ENCODE measurements at regions not wholly inside any gene's neighbourhood (a gene's known extent, or its start where the extent isn't known, plus 50 kb on each side); places are given as distances from the start of the nearest gene placed in this dataset.

DNA sequence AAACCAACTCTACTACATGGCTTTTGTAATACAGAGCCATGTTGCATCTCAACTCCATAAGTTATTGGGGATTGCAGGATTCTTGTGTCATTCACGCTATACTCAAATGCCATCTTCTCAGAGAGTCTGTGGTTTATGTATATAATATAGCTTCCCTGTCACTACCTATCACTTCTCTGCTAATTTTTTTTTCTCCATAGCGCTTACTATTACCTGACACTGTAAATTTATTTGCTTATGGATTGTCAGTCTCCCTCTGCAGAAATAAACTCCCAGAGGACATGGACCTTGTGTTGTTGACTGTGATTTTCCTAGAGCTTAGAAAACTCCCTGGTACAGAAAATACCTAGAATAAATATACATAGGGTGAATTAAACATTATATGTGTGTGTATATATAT is 990.5 kb downstream of the TBL1XR1 start:
- TF ChIP-seq, protein P1, sequence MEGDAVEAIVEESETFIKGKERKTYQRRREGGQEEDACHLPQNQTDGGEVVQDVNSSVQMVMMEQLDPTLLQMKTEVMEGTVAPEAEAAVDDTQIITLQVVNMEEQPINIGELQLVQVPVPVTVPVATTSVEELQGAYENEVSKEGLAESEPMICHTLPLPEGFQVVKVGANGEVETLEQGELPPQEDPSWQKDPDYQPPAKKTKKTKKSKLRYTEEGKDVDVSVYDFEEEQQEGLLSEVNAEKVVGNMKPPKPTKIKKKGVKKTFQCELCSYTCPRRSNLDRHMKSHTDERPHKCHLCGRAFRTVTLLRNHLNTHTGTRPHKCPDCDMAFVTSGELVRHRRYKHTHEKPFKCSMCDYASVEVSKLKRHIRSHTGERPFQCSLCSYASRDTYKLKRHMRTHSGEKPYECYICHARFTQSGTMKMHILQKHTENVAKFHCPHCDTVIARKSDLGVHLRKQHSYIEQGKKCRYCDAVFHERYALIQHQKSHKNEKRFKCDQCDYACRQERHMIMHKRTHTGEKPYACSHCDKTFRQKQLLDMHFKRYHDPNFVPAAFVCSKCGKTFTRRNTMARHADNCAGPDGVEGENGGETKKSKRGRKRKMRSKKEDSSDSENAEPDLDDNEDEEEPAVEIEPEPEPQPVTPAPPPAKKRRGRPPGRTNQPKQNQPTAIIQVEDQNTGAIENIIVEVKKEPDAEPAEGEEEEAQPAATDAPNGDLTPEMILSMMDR (IDR thresholded peaks at IDR 0.05): no peak
- Mint-ChIP-seq H3K27ac (no peak overlapping the region), H3K4me3 (no peak overlapping the region), H3K4me1 (ENCODE audit: low read depth) (no peaks in the 10 kb centered on the region), H3K9me3 (no peaks in the 10 kb centered on the region; the same call in 1 of the 2 replicates), H3K36me3 (ENCODE audit: low read depth) (no peaks in the 10 kb centered on the region), H3K27me3 (ENCODE audit: insufficient read depth) (no peaks in the 10 kb centered on the region)
- DNase-seq: no peak

DNA sequence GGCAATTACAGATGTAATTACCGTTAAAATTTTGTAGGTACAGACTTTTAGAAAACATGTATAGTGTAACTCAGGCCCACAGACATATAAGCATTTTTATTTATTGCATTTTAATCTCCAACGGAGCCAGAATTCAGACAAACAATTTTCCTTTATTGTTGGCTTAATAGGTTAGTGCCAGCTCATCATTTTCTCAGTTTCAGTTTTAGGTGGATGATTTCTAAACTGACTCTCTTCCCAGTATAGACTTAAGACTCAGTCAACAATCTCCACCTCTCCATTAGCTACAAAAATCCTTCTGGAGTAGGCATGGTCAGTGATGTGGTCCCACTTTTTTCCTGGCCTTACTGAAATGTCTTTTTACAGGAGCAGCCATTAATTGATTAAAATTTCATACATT is 994.6 kb downstream of the TBL1XR1 start:
- Mint-ChIP-seq H3K9me3 (peaks cover 6% of the 10 kb centered on the region), H3K27ac (no peak overlapping the region), H3K4me3 (no peak overlapping the region), H3K4me1 (ENCODE audit: low read depth) (no peaks in the 10 kb centered on the region), H3K27me3 (ENCODE audit: insufficient read depth) (no peaks in the 10 kb centered on the region), H3K36me3 (ENCODE audit: low read depth) (no peaks in the 10 kb centered on the region)
- no peak for DNase-seq
- TF ChIP-seq, protein P1 (IDR thresholded peaks at IDR 0.05): no peak

DNA sequence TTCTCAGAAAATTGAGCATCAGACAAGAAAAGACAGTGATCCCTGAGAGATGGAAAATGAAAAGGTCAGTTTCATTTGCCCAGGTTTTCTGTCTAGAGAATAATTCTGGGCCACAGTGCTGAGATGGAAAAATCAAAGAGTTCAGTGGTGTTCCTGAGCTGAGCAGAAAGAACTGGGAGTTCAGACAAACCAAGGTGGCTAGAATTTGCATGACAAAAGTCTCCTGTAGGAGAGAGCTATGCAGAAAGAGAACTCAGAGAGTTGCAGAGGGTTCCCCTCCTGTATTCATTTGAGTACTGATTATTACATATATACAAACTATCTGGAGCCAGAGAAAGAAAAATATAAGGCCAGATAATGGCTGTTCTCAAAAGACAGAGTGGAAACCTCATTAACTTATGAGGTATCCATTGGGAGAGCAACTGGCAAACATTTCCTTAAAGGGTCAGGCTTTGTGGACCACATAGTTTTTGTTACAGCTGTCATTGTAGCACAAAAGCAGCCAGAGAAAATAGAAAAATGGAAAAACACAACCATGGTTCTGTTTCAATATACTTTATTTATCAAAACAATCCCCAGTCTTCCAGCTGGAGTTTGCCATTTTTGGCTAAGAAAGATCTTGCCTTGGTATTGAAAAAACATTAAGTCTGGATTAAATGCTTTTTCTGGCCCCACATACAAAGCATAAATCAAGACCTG is 1004.1 kb downstream of the TBL1XR1 start:
- TF ChIP-seq, protein P1 (IDR thresholded peaks at IDR 0.05): no peak
- Mint-ChIP-seq H3K9me3 (peaks cover 19% of the 10 kb centered on the region), H3K4me3 (no peak overlapping the region), H3K36me3 (ENCODE audit: low read depth) (no peaks in the 10 kb centered on the region), H3K27ac (no peak overlapping the region), H3K27me3 (ENCODE audit: insufficient read depth) (no peaks in the 10 kb centered on the region), H3K4me1 (ENCODE audit: low read depth) (no peaks in the 10 kb centered on the region)
- DNase-seq: no peak

DNA sequence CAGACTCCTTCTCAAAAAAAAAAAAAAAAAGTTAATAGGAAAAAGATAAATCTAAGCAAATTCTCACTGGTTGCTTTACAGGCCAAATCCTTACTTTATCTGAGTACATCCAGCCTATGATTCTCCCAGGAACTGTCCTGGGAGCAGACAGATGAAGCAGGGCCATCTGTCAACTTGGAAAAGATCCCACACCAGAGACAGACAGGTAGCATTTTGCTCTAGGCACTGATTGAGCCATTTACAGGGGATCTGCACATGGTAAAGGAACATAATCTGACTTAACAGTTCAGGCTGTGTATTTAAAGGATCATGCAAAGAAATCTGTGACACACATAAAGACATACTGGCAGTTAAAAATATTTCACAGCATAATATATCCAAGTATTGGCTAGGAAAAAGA is 1006.5 kb downstream of the TBL1XR1 start:
- H3K9me3 Mint-ChIP-seq: peaks cover 4% of the 10 kb centered on the region; the same call in 1 of the 2 replicates
- no peaks in the 10 kb centered on the region for H3K4me1 Mint-ChIP-seq (ENCODE audit: low read depth)
- H3K27me3 Mint-ChIP-seq (ENCODE audit: insufficient read depth): no peaks in the 10 kb centered on the region
- no peaks in the 10 kb centered on the region for H3K36me3 Mint-ChIP-seq (ENCODE audit: low read depth)
- no peak overlapping the region for H3K27ac Mint-ChIP-seq
- no peak for DNase-seq
- TF ChIP-seq, protein P1 (IDR thresholded peaks at IDR 0.05): no peak
- no peak overlapping the region for H3K4me3 Mint-ChIP-seq

DNA sequence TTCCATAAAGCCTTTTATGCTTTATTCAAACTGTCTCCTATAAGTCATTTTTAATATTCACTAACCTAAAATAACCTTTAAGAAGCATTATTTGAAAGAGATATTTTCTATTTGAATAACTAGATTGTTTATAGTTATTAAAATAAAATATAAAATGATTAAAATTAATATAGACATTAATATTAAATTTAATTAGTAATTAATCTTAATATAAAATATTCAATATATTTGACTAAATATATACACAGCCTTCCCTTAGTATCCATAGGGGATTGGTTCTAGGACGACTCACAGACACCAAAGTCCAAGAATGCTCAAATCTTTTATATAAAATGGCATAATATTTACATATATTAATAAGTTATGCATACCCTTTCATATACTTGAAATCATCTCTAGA is 1014.1 kb downstream of the TBL1XR1 start:
- H3K27me3 Mint-ChIP-seq (ENCODE audit: insufficient read depth): no peaks in the 10 kb centered on the region
- H3K27ac Mint-ChIP-seq: no peak overlapping the region
- H3K36me3 Mint-ChIP-seq (ENCODE audit: low read depth): no peaks in the 10 kb centered on the region

More for the DNA sequence above, 1014.1 kb downstream of the TBL1XR1 start:
- no peak for DNase-seq
- Mint-ChIP-seq H3K4me3 (no peak overlapping the region), H3K4me1 (ENCODE audit: low read depth) (no peaks in the 10 kb centered on the region), H3K9me3 (no peaks in the 10 kb centered on the region)
- TF ChIP-seq, protein P1 (IDR thresholded peaks at IDR 0.05): no peak
